ENCODE measurements at regions not wholly inside any gene's neighbourhood (a gene's known extent, or its start where the extent isn't known, plus 50 kb on each side); places are given as distances from the start of the nearest gene placed in this dataset.
A peak's percentile ranks its signal among the peaks of the same experiment; 100 is the strongest.

- DNase-seq = no peak
Observed at GRCh38 chrX:16511796-16512776, 137.9 kb upstream of the S100G start.

- no peak for DNase-seq
Observed at GRCh38 chrX:16516232-16516876, 133.6 kb upstream of the S100G start.

DNA sequence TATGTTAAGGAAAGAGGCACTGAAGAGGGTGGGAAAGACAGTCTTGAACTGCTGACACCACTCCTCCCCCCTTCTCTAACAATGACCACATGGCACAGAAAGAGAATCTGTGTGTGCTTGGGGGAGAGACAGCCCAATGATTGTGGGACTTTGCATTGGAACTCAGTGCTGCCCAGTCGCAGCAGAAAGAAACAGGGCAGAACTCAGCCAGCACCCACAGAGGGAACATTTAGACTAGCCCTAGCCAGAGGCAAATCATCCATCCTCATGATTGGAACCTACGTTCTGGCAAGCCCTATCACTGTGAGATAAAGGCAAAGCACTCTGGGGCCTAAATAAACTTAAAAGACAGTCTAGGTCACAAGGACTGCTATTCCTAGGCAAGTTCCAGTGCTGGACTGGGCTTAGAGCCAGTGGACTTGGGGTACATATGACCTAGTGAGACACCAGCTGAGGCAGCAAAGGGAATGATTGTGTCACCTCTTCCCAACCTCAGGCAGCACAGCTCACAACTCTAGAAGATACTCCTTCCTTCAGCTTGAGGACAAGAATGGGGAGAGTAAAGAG is 132.8 kb upstream of the S100G start:
- DNase-seq = no peak

GRCh38 chrX:16518131-16518530 is 131.8 kb upstream of the S100G start:
- DNase-seq = no peak

DNA sequence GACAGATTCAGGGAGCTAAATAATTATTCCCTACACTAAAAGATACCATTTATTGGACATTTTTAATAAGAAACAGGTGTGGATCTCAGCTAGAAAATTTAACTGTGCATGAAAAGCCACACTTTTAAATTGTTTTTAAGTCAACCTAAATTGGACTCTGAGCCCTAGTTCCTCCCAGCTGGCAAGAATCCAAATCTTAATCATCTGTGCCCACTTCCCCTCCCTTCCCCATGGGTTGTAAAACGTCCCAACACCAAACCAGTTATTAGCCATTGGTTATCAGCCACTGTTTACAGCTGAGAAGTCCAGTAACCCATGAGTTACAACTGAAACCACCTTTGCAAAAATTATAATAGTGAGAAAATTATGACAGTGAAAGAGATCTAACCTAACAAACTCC is 125.6 kb upstream of the S100G start:
- no peak for DNase-seq

- no peak for DNase-seq
Observed at GRCh38 chrX:16526003-16526402, 124.0 kb upstream of the S100G start.

DNA sequence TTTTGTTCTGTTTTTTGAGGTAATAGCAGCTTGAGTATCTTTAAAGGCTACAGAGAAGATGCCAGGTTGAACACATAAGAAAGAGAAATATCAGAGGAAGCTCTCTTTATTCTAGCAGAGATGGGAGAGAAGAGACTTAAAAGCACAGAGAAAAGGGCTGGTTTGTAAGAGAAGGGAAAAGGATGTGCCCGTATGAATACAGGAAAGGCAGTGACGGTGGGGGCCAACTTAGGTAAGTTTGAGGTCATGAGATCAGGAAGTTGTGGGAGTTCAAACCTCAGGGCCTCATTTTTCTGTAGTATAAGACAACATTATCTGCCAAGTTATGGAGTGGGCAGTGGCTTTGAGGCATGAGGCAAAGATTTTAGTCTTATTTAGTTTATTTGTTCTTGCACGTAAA is 121.3 kb upstream of the S100G start:
- DNase-seq = peak; percentile 51
